GM23338 (cell line): ENCODE measurements at regions not wholly inside any gene's neighbourhood (a gene's known extent, or its start where the extent isn't known, plus 50 kb on each side); places are given as distances from the start of the nearest gene placed in this dataset.

Experiments
- ATAC-seq: fragments of 200-7000 bp; cut with Tn5 transposase; 3 replicates; pipeline ENCODE4 v1.9.1; 2020
- DNase-seq: peaks from one replicate; pipeline ENCODE4 v3.0.0-alpha.2; 2015; ENCODE audit warnings: low spot score
- H2AFZ ChIP-seq: fragments of 200-600 bp; sonication (generic); 2 replicates; pipeline ENCODE4 v1.8.0; 2016; ENCODE audit warnings: antibody characterized with exemption, mild to moderate bottlenecking, moderate library complexity
- H3F3A ChIP-seq: fragments of 200-600 bp; sonication (generic); replicated peaks from 2 replicates; pipeline ENCODE4 v1.8.0; 2017; ENCODE audit warnings: antibody characterized with exemption, mixed run types, low read depth
- H3K27ac ChIP-seq: fragments of 200-600 bp; sonication (generic); 2 replicates; pipeline ENCODE4 v1.6.1; 2016; ENCODE audit warnings: low read depth
- H3K27me3 ChIP-seq: fragments of 200-600 bp; sonication (generic); 2 replicates; pipeline ENCODE4 v1.8.0; 2016; ENCODE audit warnings: mild to moderate bottlenecking, mixed run types, moderate library complexity; ENCODE audit not compliant: insufficient read depth
- H3K36me3 ChIP-seq: fragments of 200-600 bp; sonication (generic); 2 replicates; pipeline ENCODE4 v1.8.0; 2016; ENCODE audit warnings: mild to moderate bottlenecking; ENCODE audit not compliant: insufficient read depth
- H3K4me1 ChIP-seq: fragments of 200-600 bp; sonication (generic); 2 replicates; pipeline ENCODE4 v1.8.0; 2016; ENCODE audit warnings: mild to moderate bottlenecking, moderate library complexity; ENCODE audit not compliant: insufficient read depth
- H3K4me2 ChIP-seq: fragments of 200-600 bp; sonication (generic); 2 replicates; pipeline ENCODE4 v1.7.1; 2017; ENCODE audit warnings: mixed run types
- H3K4me3 ChIP-seq: fragments of 200-600 bp; sonication (generic); 2 replicates; pipeline ENCODE4 v1.6.1; 2016; ENCODE audit warnings: mixed run types
- H3K79me2 ChIP-seq: fragments of 200-600 bp; sonication (generic); replicated peaks from 2 replicates; pipeline ENCODE4 v1.8.0; 2017; ENCODE audit warnings: mild to moderate bottlenecking; ENCODE audit not compliant: insufficient read depth
- H3K9me2 ChIP-seq: fragments of 200-600 bp; sonication (generic); 2 replicates; pipeline ENCODE4 v1.8.0; 2017; ENCODE audit not compliant: insufficient read depth
- H4K20me1 ChIP-seq: fragments of 200-600 bp; sonication (generic); replicated peaks from 2 replicates; pipeline ENCODE4 v1.8.0; 2017; ENCODE audit warnings: mild to moderate bottlenecking; ENCODE audit not compliant: insufficient read depth
- H3K27ac Mint-ChIP-seq: 2 replicates; pipeline ENCODE4 v1.8.0; 2020; ENCODE audit warnings: inconsistent platforms, mild to moderate bottlenecking, moderate library complexity, mixed read lengths
- H3K27me3 Mint-ChIP-seq: 3 replicates; pipeline ENCODE4 v1.8.0; 2022; ENCODE audit warnings: low read depth, mild to moderate bottlenecking, moderate library complexity, mixed read lengths, inconsistent platforms; ENCODE audit not compliant: insufficient read depth, poor library complexity
- H3K36me3 Mint-ChIP-seq: 3 replicates; pipeline ENCODE4 v1.8.0; 2021; ENCODE audit warnings: low read depth, mild to moderate bottlenecking, inconsistent platforms, moderate library complexity, mixed read lengths
- H3K4me1 Mint-ChIP-seq: 3 replicates; pipeline ENCODE4 v1.8.0; 2020; ENCODE audit warnings: mild to moderate bottlenecking, inconsistent platforms, mixed read lengths
- H3K4me3 Mint-ChIP-seq: 3 replicates; pipeline ENCODE4 v1.8.0; 2021; ENCODE audit warnings: moderate library complexity, mild to moderate bottlenecking, inconsistent platforms, mixed read lengths
- H3K9me3 Mint-ChIP-seq: 3 replicates; pipeline ENCODE4 v1.8.0; 2020; ENCODE audit warnings: moderate library complexity, mild to moderate bottlenecking, inconsistent platforms, mixed read lengths
- CREB1 ChIP-seq: fragments of 250-450 bp; sonication (Bioruptor Pico); IDR thresholded peaks from 2 replicates; pipeline ENCODE4 v1.5.0; 2020; ENCODE audit warnings: low read depth, mild to moderate bottlenecking, moderate library complexity
- EZH2 ChIP-seq: fragments of 200-600 bp; sonication (generic); IDR thresholded peaks from one replicate; pipeline ENCODE4 v1.8.0; 2017; ENCODE audit warnings: antibody characterized with exemption, mild to moderate bottlenecking, low read depth; ENCODE audit not compliant: unreplicated experiment
- EZH2phosphoT487 ChIP-seq: fragments of 200-600 bp; sonication (generic); IDR thresholded peaks from one replicate; pipeline ENCODE4 v1.8.1; 2018; ENCODE audit warnings: antibody characterized with exemption; ENCODE audit not compliant: unreplicated experiment
- JUNB ChIP-seq: IDR thresholded peaks from one replicate; pipeline ENCODE4 v1.6.1; 2016; ENCODE audit warnings: antibody characterized with exemption; ENCODE audit not compliant: unreplicated experiment
- NANOG ChIP-seq: IDR thresholded peaks from 2 replicates; pipeline ENCODE4 v1.6.1; 2016; ENCODE audit warnings: antibody characterized with exemption, borderline replicate concordance
- REST ChIP-seq: IDR thresholded peaks from one replicate; pipeline ENCODE4 v1.6.1; 2018; ENCODE audit warnings: antibody characterized with exemption; ENCODE audit not compliant: unreplicated experiment
- STAT1 ChIP-seq: IDR thresholded peaks from one replicate; pipeline ENCODE4 v1.6.1; 2016; ENCODE audit warnings: antibody characterized with exemption; ENCODE audit not compliant: unreplicated experiment
- ZNF114 ChIP-seq: fragments of 250-450 bp; sonication (Bioruptor Pico); IDR thresholded peaks from 2 replicates; pipeline ENCODE4 v1.5.0; 2020; ENCODE audit warnings: mild to moderate bottlenecking, moderate library complexity
- ZNF462 ChIP-seq: fragments of 250-450 bp; sonication (Bioruptor Pico); IDR thresholded peaks from 2 replicates; pipeline ENCODE4 v1.5.0; 2020; ENCODE audit warnings: mild to moderate bottlenecking, moderate library complexity
- TF ChIP-seq, protein P1 (sequence below): IDR thresholded peaks from 2 replicates; pipeline ENCODE4 v1.6.1; 2016; ENCODE audit warnings: antibody characterized with exemption

DNA sequence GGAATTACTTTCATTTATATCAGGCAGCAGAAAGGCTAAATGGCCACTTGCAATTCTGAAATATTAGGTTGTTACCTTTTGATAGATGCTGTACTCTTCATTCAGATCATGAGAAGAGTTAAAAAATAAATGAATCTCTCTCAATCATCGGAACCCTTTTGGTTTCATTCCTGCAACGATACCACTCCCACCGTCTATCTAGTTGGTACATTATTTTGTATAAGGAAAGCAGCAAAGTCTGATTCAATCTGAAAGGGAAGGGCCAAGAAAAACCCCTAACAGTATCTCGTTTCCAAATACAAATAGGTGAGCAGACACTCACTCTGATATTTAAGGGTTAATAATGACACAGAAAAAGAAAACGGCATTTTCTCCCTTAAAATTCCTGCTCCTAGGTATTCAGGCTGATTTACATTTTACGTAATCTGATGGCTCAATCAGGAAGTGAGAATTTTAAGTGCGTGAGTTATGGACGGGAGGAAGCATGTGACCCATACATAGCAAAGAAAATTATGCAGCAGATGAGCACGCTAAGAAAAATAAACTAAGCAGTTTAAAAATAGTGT is 209.4 kb upstream of the KLF14 start:
- Histone ChIP-seq H4K20me1 (no peaks in the 10 kb centered on the region), H3F3A (no peaks in the 10 kb centered on the region), H2AFZ (no peak overlapping the region), H3K4me2 (no peak overlapping the region), H3K27me3 (no peaks in the 10 kb centered on the region), H3K36me3 (no peaks in the 10 kb centered on the region), H3K27ac (no peak overlapping the region), H3K4me3 (no peak overlapping the region), H3K79me2 (peaks cover 5% of the 10 kb centered on the region; the same call in 1 of the 2 replicates), H3K9me2 (no peaks in the 10 kb centered on the region), H3K4me1 (peaks cover 43% of the 10 kb centered on the region)
- peaks cover 5% of the 10 kb centered on the region for H3K27me3 Mint-ChIP-seq
- TF ChIP-seq JUNB = no peak
- H3K4me3 Mint-ChIP-seq = no peak overlapping the region
- DNase-seq = no peak
- peaks cover 51% of the 10 kb centered on the region for H3K4me1 Mint-ChIP-seq
- H3K27ac Mint-ChIP-seq = peak overlapping the region; percentile 57; the same call in 1 of the 2 replicates
- H3K36me3 Mint-ChIP-seq = peaks cover 4% of the 10 kb centered on the region; the same call in 1 of the 3 replicates
- ATAC-seq = no peak
- no peaks in the 10 kb centered on the region for H3K9me3 Mint-ChIP-seq

DNA sequence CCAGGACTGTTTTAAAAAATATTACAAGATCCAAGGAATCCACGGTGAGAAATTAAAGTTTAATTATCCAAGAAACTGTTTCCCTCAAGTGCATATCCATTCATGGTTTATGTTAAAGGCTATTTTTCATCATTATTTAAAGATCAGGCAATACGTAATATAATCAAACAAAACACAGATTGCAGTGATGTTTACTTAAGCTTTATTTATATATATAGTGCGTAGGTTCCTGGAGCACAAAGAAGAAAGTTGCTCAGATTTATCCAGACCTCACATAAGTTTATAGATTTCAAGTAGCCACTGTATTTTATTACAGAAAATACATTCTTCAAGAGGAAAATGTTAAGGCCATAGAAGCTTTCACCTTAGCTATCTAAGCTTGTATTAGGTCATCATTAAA is 210.0 kb upstream of the KLF14 start:
- Histone ChIP-seq H3K27ac (no peak overlapping the region), H3K4me2 (no peak overlapping the region), H2AFZ (no peak overlapping the region), H3K4me3 (no peak overlapping the region), H3K79me2 (peaks cover 4% of the 10 kb centered on the region; the same call in 1 of the 2 replicates), H3K27me3 (no peaks in the 10 kb centered on the region), H3K36me3 (no peaks in the 10 kb centered on the region), H3K4me1 (peaks cover 41% of the 10 kb centered on the region), H3F3A (no peaks in the 10 kb centered on the region), H4K20me1 (no peaks in the 10 kb centered on the region), H3K9me2 (no peaks in the 10 kb centered on the region)
- no peak overlapping the region; the same call in 1 of the 2 replicates for H3K27ac Mint-ChIP-seq
- H3K27me3 Mint-ChIP-seq = peaks cover 5% of the 10 kb centered on the region
- peaks cover 51% of the 10 kb centered on the region for H3K4me1 Mint-ChIP-seq
- H3K4me3 Mint-ChIP-seq = no peak overlapping the region
- H3K9me3 Mint-ChIP-seq = no peaks in the 10 kb centered on the region
- DNase-seq (no peak), ATAC-seq (no peak)
- TF ChIP-seq REST = no peak
- no peak for TF ChIP-seq NANOG
- TF ChIP-seq, protein P1, sequence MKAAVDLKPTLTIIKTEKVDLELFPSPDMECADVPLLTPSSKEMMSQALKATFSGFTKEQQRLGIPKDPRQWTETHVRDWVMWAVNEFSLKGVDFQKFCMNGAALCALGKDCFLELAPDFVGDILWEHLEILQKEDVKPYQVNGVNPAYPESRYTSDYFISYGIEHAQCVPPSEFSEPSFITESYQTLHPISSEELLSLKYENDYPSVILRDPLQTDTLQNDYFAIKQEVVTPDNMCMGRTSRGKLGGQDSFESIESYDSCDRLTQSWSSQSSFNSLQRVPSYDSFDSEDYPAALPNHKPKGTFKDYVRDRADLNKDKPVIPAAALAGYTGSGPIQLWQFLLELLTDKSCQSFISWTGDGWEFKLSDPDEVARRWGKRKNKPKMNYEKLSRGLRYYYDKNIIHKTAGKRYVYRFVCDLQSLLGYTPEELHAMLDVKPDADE = no peak
- TF ChIP-seq JUNB = no peak
- no peak for TF ChIP-seq STAT1
- TF ChIP-seq EZH2phosphoT487 = no peak
- TF ChIP-seq CREB1 (CRISPR knock-in tag) = no peak
- TF ChIP-seq ZNF462 (CRISPR knock-in tag) = no peak
- no peak for TF ChIP-seq EZH2
- no peak for TF ChIP-seq ZNF114 (CRISPR knock-in tag)
- peaks cover 4% of the 10 kb centered on the region; the same call in 1 of the 3 replicates for H3K36me3 Mint-ChIP-seq
